GM23248 (cell line): ENCODE measurements at regions not wholly inside any gene's neighbourhood (a gene's known extent, or its start where the extent isn't known, plus 50 kb on each side); places are given as distances from the start of the nearest gene placed in this dataset.

Experiments
- DNase-seq: peaks from one replicate; pipeline ENCODE4 v3.0.0-alpha.2; 2015
- H2AFZ ChIP-seq: fragments of 200-600 bp; sonication (generic); 2 replicates; pipeline ENCODE4 v1.6.1; 2016; ENCODE audit warnings: antibody characterized with exemption
- H3F3A ChIP-seq: fragments of 200-600 bp; sonication (generic); 2 replicates; pipeline ENCODE4 v1.6.1; 2016; ENCODE audit warnings: mild to moderate bottlenecking, antibody characterized with exemption, mixed run types; ENCODE audit not compliant: insufficient read depth
- H3K27ac ChIP-seq: fragments of 200-600 bp; sonication (generic); 2 replicates; pipeline ENCODE4 v1.5.1; 2016; ENCODE audit warnings: mild to moderate bottlenecking
- H3K27me3 ChIP-seq: fragments of 200-600 bp; sonication (generic); replicated peaks from 2 replicates; pipeline ENCODE4 v1.6.1; 2016; ENCODE audit warnings: mild to moderate bottlenecking; ENCODE audit not compliant: insufficient read depth
- H3K36me3 ChIP-seq: fragments of 200-600 bp; sonication (generic); 2 replicates; pipeline ENCODE4 v1.6.1; 2016; ENCODE audit warnings: low read depth, mild to moderate bottlenecking
- H3K4me1 ChIP-seq: fragments of 200-600 bp; sonication (generic); 2 replicates; pipeline ENCODE4 v1.6.1; 2016; ENCODE audit warnings: mild to moderate bottlenecking; ENCODE audit not compliant: insufficient read depth
- H3K4me2 ChIP-seq: fragments of 200-600 bp; sonication (generic); one replicate; pipeline ENCODE4 v1.6.1; 2016; ENCODE audit warnings: mild to moderate bottlenecking; ENCODE audit not compliant: unreplicated experiment
- H3K4me3 ChIP-seq: fragments of 200-600 bp; sonication (generic); 2 replicates; pipeline ENCODE4 v1.5.1; 2016; ENCODE audit warnings: mild to moderate bottlenecking
- H3K79me2 ChIP-seq: fragments of 200-600 bp; sonication (generic); 2 replicates; pipeline ENCODE4 v1.6.1; 2016; ENCODE audit warnings: mild to moderate bottlenecking; ENCODE audit not compliant: insufficient read depth
- H3K9ac ChIP-seq: fragments of 200-600 bp; sonication (generic); 2 replicates; pipeline ENCODE4 v1.6.1; 2016; ENCODE audit warnings: mild to moderate bottlenecking
- H3K9me2 ChIP-seq: fragments of 200-600 bp; sonication (generic); 2 replicates; pipeline ENCODE4 v1.6.1; 2016; ENCODE audit warnings: mixed run types, mild to moderate bottlenecking, moderate library complexity; ENCODE audit not compliant: insufficient read depth
- H3K9me3 ChIP-seq: fragments of 200-600 bp; sonication (generic); one replicate; pipeline ENCODE4 v1.6.1; 2017; ENCODE audit warnings: low read depth
- H4K20me1 ChIP-seq: fragments of 200-600 bp; sonication (generic); 2 replicates; pipeline ENCODE4 v1.6.0; 2016; ENCODE audit not compliant: insufficient read depth
- EZH2 ChIP-seq: fragments of 200-600 bp; sonication (generic); IDR thresholded peaks from 2 replicates; pipeline ENCODE4 v1.6.1; 2018; ENCODE audit warnings: antibody characterized with exemption, mild to moderate bottlenecking; ENCODE audit not compliant: insufficient read depth, poor library complexity, severe bottlenecking
- EZH2phosphoT487 ChIP-seq: fragments of 200-600 bp; sonication (generic); IDR thresholded peaks from 2 replicates; pipeline ENCODE4 v1.6.1; 2018; ENCODE audit warnings: antibody characterized with exemption, moderate library complexity, mild to moderate bottlenecking, low read depth; ENCODE audit not compliant: insufficient read depth
- WGBS, 2 experiments: methylation state at CpG; one replicate each; pipeline ENCODE4 v1.1.6; 2015 to 2017; ENCODE audit warnings: low lambda C conversion rate in 2 of 2, low coverage in 1 of 2; ENCODE audit errors: missing lambda C conversion rate in 2 of 2; 5-methylcytosine and 5-hydroxymethylcytosine counted together
- in situ Hi-C: fragments of 300-500 bp; cut with MboI; formaldehyde crosslinking; loops from 2 replicates; pipeline ENCODE4 v1.15.0; 2020

DNA sequence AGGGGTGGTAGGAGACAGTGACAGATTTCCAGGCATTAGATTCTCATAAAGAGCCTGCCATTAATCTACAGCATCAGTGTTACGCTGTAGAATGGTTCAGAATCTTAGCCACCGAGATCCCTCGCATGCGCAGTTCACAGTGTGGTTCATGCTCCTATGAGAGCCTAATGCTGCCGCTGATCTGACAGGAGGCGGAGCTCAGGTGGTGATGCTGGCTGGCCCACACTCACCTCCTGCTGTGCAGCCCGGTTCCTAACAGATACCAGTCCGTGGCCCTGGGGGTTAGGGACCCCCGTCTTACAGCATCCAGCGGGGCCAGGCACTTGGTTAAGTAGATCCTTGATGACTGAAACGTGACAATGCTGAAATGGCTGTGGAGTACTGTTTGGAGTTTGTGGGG lies 163.6 kb upstream of the C1orf21 start:
- TF ChIP-seq EZH2phosphoT487 (no peak), EZH2 (no peak)
- H3K79me2 ChIP-seq: no peaks in the 10 kb centered on the region
- H3K27ac ChIP-seq: no peak overlapping the region
- 0 out of 2 replicates have a peak overlapping the region, but pooled peaks have one; percentile 72 for H3K4me3 ChIP-seq
- DNase-seq: no peak
- H3K9ac ChIP-seq: no peak overlapping the region
- in situ Hi-C loops: loop anchor here (10.0 kb wide), 1 partner anchor 138 kb away; no protein-coding TSS in a partner anchor
- no peaks in the 10 kb centered on the region for H3K9me3 ChIP-seq
- H3K4me1 ChIP-seq: no peaks in the 10 kb centered on the region; the same call in 1 of the 2 replicates
- WGBS, 2 experiments: 85 to 86% methylated on average over 11 of the region's 11 CpGs
- no peaks in the 10 kb centered on the region for H3K9me2 ChIP-seq
- no peaks in the 10 kb centered on the region for H4K20me1 ChIP-seq
- peak overlapping the region; percentile 68 for H3K4me2 ChIP-seq
- no peaks in the 10 kb centered on the region for H3K27me3 ChIP-seq
- H3F3A ChIP-seq: no peaks in the 10 kb centered on the region
- peak overlapping the region; percentile 84; the same call in 1 of the 2 replicates for H2AFZ ChIP-seq
- H3K36me3 ChIP-seq: no peaks in the 10 kb centered on the region

DNA sequence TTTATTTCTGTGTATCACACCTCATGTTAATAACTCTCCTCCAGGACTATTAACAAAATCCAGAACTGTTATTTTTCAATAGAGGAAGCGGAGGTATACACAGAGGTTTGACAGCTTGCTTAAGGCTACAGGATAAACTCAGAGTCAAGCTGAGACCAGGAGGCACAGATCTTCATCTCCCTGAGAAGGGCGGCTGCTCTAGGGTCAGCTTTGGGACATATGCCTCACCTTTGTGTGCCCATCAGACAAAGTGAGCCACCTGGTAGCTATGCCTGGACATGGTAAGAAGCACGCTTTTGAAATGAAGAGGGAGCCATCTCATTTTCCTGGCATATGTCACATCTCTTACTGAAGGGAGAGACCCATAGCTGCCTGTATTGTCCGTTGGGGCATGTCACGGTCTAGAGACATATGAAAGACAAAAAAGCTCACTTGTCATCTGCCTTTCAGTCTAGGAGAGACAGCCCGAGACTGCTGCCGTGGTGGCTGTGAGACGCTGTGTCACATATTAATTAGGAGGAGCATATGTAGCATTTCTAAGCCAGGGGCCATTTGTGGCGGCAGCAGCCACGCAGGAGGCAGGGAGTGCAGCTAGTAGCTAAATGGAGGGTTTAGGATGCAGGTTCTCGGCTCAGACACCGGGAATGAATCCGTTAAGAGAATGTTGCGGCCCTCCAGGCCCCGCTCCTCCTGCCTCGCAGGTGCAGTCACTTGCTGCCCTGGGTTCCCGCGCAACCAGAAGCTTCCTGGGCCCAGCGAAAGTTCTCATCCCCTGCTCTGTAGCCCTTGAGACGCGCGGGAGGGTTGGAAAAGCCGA lies 161.3 kb upstream of the C1orf21 start:
- no peaks in the 10 kb centered on the region for H3F3A ChIP-seq
- no peaks in the 10 kb centered on the region for H3K27me3 ChIP-seq
- H4K20me1 ChIP-seq: no peaks in the 10 kb centered on the region
- no peaks in the 10 kb centered on the region for H3K4me1 ChIP-seq
- H3K4me3 ChIP-seq: no peak overlapping the region
- H3K9me3 ChIP-seq: no peaks in the 10 kb centered on the region
- in situ Hi-C loops: loop anchor here (10.0 to 25.0 kb wide), 2 partner anchors 141 to 437 kb away; no protein-coding TSS in a partner anchor
- H3K9ac ChIP-seq: no peak overlapping the region
- no peaks in the 10 kb centered on the region for H3K79me2 ChIP-seq
- H3K36me3 ChIP-seq: no peaks in the 10 kb centered on the region
- H3K9me2 ChIP-seq: no peaks in the 10 kb centered on the region
- no peak overlapping the region for H2AFZ ChIP-seq
- WGBS, 2 experiments: 94 to 95% methylated on average over 21 to 23 of the region's 23 CpGs
- H3K27ac ChIP-seq: no peak overlapping the region
- no peak for DNase-seq
- H3K4me2 ChIP-seq: no peak overlapping the region
- no peak for TF ChIP-seq EZH2
- TF ChIP-seq EZH2phosphoT487: no peak

DNA sequence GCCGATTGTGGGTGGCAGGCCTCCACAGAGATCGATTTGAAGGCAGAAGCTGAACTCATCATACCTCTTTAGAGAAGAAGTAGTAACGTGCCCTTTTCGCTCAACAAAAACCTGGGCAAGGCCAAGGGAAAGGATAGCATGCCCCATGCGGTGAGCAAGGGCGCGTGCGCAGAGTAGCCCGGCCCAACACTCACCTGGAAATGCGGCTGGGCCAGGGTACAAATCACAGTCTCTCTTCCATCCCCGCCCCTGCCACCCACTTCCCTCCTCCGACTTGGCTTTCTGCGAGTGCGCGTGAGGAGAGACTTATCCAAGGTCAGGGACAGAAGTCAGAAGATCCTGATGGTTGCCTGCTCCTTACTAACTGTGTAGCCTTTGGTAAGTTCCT lies 160.7 kb upstream of the C1orf21 start:
- Histone ChIP-seq H3K9ac (no peak overlapping the region), H3F3A (no peaks in the 10 kb centered on the region), H4K20me1 (no peaks in the 10 kb centered on the region), H3K4me3 (no peak overlapping the region), H3K9me3 (no peaks in the 10 kb centered on the region), H3K36me3 (no peaks in the 10 kb centered on the region), H3K27me3 (no peaks in the 10 kb centered on the region), H2AFZ (no peak overlapping the region), H3K4me1 (no peaks in the 10 kb centered on the region), H3K79me2 (no peaks in the 10 kb centered on the region), H3K9me2 (no peaks in the 10 kb centered on the region), H3K4me2 (no peak overlapping the region), H3K27ac (no peak overlapping the region)
- WGBS, 2 experiments: 94 to 97% methylated on average over 15 of the region's 15 CpGs
- TF ChIP-seq EZH2phosphoT487: no peak
- no peak for TF ChIP-seq EZH2
- DNase-seq: no peak
- in situ Hi-C loops: loop anchor here (10.0 to 25.0 kb wide), 2 partner anchors 141 to 436 kb away; no protein-coding TSS in a partner anchor

DNA sequence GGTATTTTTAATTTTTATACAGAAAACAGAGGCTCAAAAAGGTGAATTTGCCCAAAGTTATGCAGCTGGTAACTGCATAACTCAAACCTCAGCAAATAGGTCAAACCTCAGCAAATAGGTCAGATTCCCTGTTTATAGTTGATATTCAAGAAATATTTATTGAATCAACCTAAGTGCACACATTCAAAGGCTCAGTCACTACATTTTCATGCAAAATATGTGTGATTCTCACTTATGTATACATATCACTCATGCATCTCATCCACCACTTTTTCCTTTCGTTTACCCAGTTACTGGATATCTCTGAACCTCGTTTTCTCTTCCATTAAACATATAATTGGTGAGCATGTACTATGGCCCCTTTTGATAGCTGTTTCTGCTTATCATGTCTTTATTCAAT lies 158.3 kb upstream of the C1orf21 start:
- Histone ChIP-seq H3K4me3 (no peak overlapping the region), H3F3A (no peaks in the 10 kb centered on the region), H3K9ac (no peak overlapping the region), H3K79me2 (no peaks in the 10 kb centered on the region), H3K9me3 (no peaks in the 10 kb centered on the region), H3K9me2 (no peaks in the 10 kb centered on the region), H4K20me1 (no peaks in the 10 kb centered on the region), H3K4me2 (no peak overlapping the region), H3K27ac (no peak overlapping the region), H2AFZ (no peak overlapping the region), H3K36me3 (no peaks in the 10 kb centered on the region), H3K4me1 (no peaks in the 10 kb centered on the region), H3K27me3 (no peaks in the 10 kb centered on the region)
- 81 to 82% methylated on average over 2 of the region's 2 CpGs for WGBS, 2 experiments
- in situ Hi-C loops: loop anchor here (10.0 to 25.0 kb wide), 2 partner anchors 144 to 434 kb away; no protein-coding TSS in a partner anchor
- no peak for DNase-seq
- TF ChIP-seq EZH2 (no peak), EZH2phosphoT487 (no peak)
